HepG2 (cell line): ENCODE measurements at regions not wholly inside any gene's neighbourhood (a gene's known extent, or its start where the extent isn't known, plus 50 kb on each side); places are given as distances from the start of the nearest gene placed in this dataset.

Experiments
- ATAC-seq: fragments of 200-7000 bp; cut with Tn5 transposase; 3 replicates; pipeline ENCODE4 v1.9.1; 2020; ENCODE audit warnings: mild to moderate bottlenecking, moderate library complexity
- BruUV-seq: library from RNA; stranded (reverse); fragments of 400-500 nt; replicated peaks from 2 replicates; lab custom pipeline; 2021; lab: Mats Ljungman, UMichigan
- CTCF ChIA-PET: fragments of 300-600 bp; formaldehyde crosslinking; extraction: SDS; loops from one replicate; lab custom pipeline; 2021; ENCODE audit warnings: low total read pairs, inconsistent platforms, low intra/inter-chr PET ratio; lab: Yijun Ruan, JAX
- POLR2A ChIA-PET: fragments of 350-600 bp; sonication (Branson Sonifier 250); formaldehyde crosslinking; loops from one replicate; lab custom pipeline; 2020; ENCODE audit warnings: antibody characterized with exemption, inconsistent platforms; lab: Yijun Ruan, JAX
- DNase-seq: peaks from one replicate; pipeline ENCODE4 v3.0.0-alpha.2; 2015; ENCODE audit warnings: low spot score
- FAIRE-seq: peaks from 3 replicates; lab custom pipeline; 2011; peaks lifted over from hg19 to GRCh38; lab: Jason Lieb, UNC
- H2AFZ ChIP-seq: one replicate; pipeline ENCODE4 v1.6.1; 2011; ENCODE audit warnings: low read length, inconsistent platforms
- H3K27ac ChIP-seq: fragments of 300-600 bp; 3 replicates; pipeline ENCODE4 v1.8.0; 2011; ENCODE audit warnings: mixed run types, mild to moderate bottlenecking, mixed read lengths, low read length, inconsistent platforms; ENCODE audit not compliant: insufficient read depth; ENCODE audit errors: extremely low read length
- H3K27me3 ChIP-seq, 2 experiments: fragments of 200-600 bp in 1 of 2; 2 replicates in 1 of 2; 3 replicates in 1 of 2; pipeline versions ENCODE4 v1.6.0 to v1.8.0; 2011; ENCODE audit warnings: low read length in 2 of 2, mild to moderate bottlenecking in 2 of 2, moderate library complexity in 2 of 2, inconsistent platforms in 1 of 2; ENCODE audit not compliant: insufficient read depth in 2 of 2, control insufficient read depth in 1 of 2
- H3K36me3 ChIP-seq, 2 experiments: fragments of 200-600 bp in 1 of 2; replicated peaks in 1 of 2; 2 replicates in 1 of 2; 3 replicates in 1 of 2; pipeline versions ENCODE4 v1.5.1 to v1.8.0; 2011; ENCODE audit warnings: low read length in 2 of 2, inconsistent platforms in 1 of 2; ENCODE audit not compliant: insufficient read depth in 2 of 2, control insufficient read depth in 1 of 2
- H3K4me1 ChIP-seq: 2 replicates; pipeline ENCODE4 v1.5.1; 2012; ENCODE audit warnings: low read length, inconsistent platforms; ENCODE audit not compliant: insufficient read depth
- H3K4me2 ChIP-seq: 2 replicates; pipeline ENCODE4 v1.6.0; 2011; ENCODE audit warnings: low read depth, low read length, inconsistent platforms
- H3K4me3 ChIP-seq, 3 experiments: fragments of 200-600 bp in 1 of 3; sonication (generic), shearing (Covaris generic) in 1 of 3; replicated peaks in 1 of 3; 2 replicates each; pipeline ENCODE4 v1.5.1; 2011 to 2016; ENCODE audit warnings: low read length in 3 of 3, inconsistent platforms in 2 of 3, low read depth in 2 of 3, mild to moderate bottlenecking in 2 of 3, control low read depth in 1 of 3, mixed read lengths in 1 of 3; ENCODE audit not compliant: insufficient read depth in 1 of 3
- H3K79me2 ChIP-seq: one replicate; pipeline ENCODE4 v1.6.1; 2011; ENCODE audit warnings: low read length, inconsistent platforms; ENCODE audit not compliant: insufficient read depth
- H3K9ac ChIP-seq: 2 replicates; pipeline ENCODE4 v1.6.0; 2011; ENCODE audit warnings: mild to moderate bottlenecking, low read depth, low read length, inconsistent platforms; ENCODE audit not compliant: insufficient read depth
- H3K9me3 ChIP-seq: 2 replicates; pipeline ENCODE4 v1.5.1; 2012; ENCODE audit warnings: mild to moderate bottlenecking, low read length
- H4K20me1 ChIP-seq: 2 replicates; pipeline ENCODE4 v1.6.0; 2011; ENCODE audit warnings: inconsistent platforms, mild to moderate bottlenecking, low read length, moderate library complexity; ENCODE audit not compliant: insufficient read depth
- ETV5 ChIP-seq: IDR thresholded peaks from 2 replicates; pipeline ENCODE4 v1.6.1; 2018; ENCODE audit warnings: missing biosample characterization, missing genetic modification reagents, inconsistent platforms, borderline replicate concordance
- FIP1L1 ChIP-seq: fragments of 200-400 bp; formaldehyde crosslinking; IDR thresholded peaks from 2 replicates; pipeline ENCODE4 v1.6.1; 2018; ENCODE audit warnings: low read depth, mild to moderate bottlenecking, low read length, moderate library complexity, borderline replicate concordance; ENCODE audit not compliant: insufficient read depth
- MATR3 ChIP-seq: sonication (generic); formaldehyde crosslinking; IDR thresholded peaks from 2 replicates; pipeline ENCODE4 v1.4.0; 2020; ENCODE audit warnings: missing genetic modification reagents
- MTF1 ChIP-seq: sonication (generic); formaldehyde crosslinking; IDR thresholded peaks from 2 replicates; pipeline ENCODE4 v1.5.0; 2020; ENCODE audit warnings: missing genetic modification reagents
- NONO ChIP-seq, 2 experiments: fragments of 450-650 bp in 1 of 2; sonication (generic) in 1 of 2; formaldehyde crosslinking in 1 of 2; IDR thresholded peaks in 1 of 2; conservative IDR thresholded peaks in 1 of 2; 2 replicates each; pipeline versions ENCODE4 v1.6.1 to v1.8.0; 2017 to 2022; ENCODE audit warnings: mild to moderate bottlenecking in 1 of 2, missing genetic modification reagents in 1 of 2, moderate library complexity in 1 of 2
- NR2C2 ChIP-seq: sonication (generic); formaldehyde crosslinking; IDR thresholded peaks from 2 replicates; pipeline ENCODE4 v1.4.0; 2020; ENCODE audit warnings: missing genetic modification reagents, mild to moderate bottlenecking, moderate library complexity, borderline replicate concordance
- POLR2G ChIP-seq: fragments of 200-400 bp; formaldehyde crosslinking; IDR thresholded peaks from 2 replicates; pipeline ENCODE4 v1.6.1; 2018; ENCODE audit warnings: mild to moderate bottlenecking, low read depth, low read length, moderate library complexity
- RAD21 ChIP-seq: fragments of 450-650 bp; formaldehyde crosslinking; IDR thresholded peaks from 2 replicates; pipeline ENCODE4 v1.5.0; 2020; ENCODE audit warnings: mild to moderate bottlenecking
- TCF7 ChIP-seq: sonication (generic); IDR thresholded peaks from 2 replicates; pipeline ENCODE4 v1.6.1; 2016; ENCODE audit warnings: antibody characterized with exemption, low read depth
- ZNF10 ChIP-seq: sonication (generic); formaldehyde crosslinking; IDR thresholded peaks from 2 replicates; pipeline ENCODE4 v1.4.0; 2020; ENCODE audit warnings: mild to moderate bottlenecking, low read depth, missing genetic modification reagents, borderline replicate concordance
- ZNF44 ChIP-seq: sonication (generic); formaldehyde crosslinking; IDR thresholded peaks from 2 replicates; pipeline ENCODE4 v1.5.1; 2020; ENCODE audit warnings: mild to moderate bottlenecking, missing genetic modification reagents
- ZNF746 ChIP-seq: sonication (generic); formaldehyde crosslinking; IDR thresholded peaks from 2 replicates; pipeline ENCODE4 v1.8.0; 2022; ENCODE audit warnings: mild to moderate bottlenecking, missing genetic modification reagents
- WGBS: methylation state at CpG from one replicate; pipeline ENCODE4 v1.1.6; 2017; ENCODE audit warnings: low lambda C conversion rate; 5-methylcytosine and 5-hydroxymethylcytosine counted together
- in situ Hi-C: cut with HindIII; loops from 2 replicates; pipeline ENCODE4 v1.10.0; 2017; ENCODE audit warnings: low pct_unique_long_range_greater_than_20kb; ENCODE audit not compliant: extremely low pct_ligation_motif_present
- intact Hi-C: fragments of 100-400 bp; cut with micrococcal nuclease; formaldehyde crosslinking; loops from one replicate; pipeline ENCODE4 v1.10.0; 2022; ENCODE audit not compliant: unreplicated experiment
- TF ChIP-seq, protein P1 (sequence below): sonication (generic); formaldehyde crosslinking; IDR thresholded peaks from 2 replicates; pipeline ENCODE4 v1.5.0; 2020; ENCODE audit warnings: mild to moderate bottlenecking, missing genetic modification reagents
- TF ChIP-seq, protein P2 (sequence below): IDR thresholded peaks from 2 replicates; pipeline ENCODE4 v1.6.1; 2018; ENCODE audit warnings: missing genetic modification reagents
- TF ChIP-seq, protein P3 (sequence below): sonication (generic); formaldehyde crosslinking; IDR thresholded peaks from 2 replicates; pipeline ENCODE4 v1.8.0; 2023; ENCODE audit warnings: mild to moderate bottlenecking, missing genetic modification reagents

DNA sequence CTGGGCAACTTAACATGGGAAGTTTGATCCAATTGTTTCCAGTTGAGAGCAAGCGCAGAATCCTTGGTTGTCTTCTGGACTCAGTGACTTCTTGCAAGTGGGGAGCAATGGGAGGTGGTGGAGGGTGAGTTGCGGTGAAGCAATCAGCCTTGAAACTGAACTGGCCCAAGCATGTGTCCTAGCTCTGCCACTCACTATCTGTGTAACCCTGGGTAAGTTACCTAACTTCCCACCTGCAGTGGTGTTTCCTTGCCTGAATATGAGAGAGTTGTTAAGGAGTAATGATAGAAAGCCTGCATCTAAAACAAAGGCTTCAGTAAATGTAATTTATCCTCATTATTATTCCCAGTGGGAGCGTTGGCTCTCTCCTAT lies 132.5 kb upstream of the NFIA start:
- H3K9me3 ChIP-seq: no peaks in the 10 kb centered on the region
- ChIA-PET POLR2A (no interaction called here), CTCF (no interaction called here)
- ATAC-seq (no peak), DNase-seq (no peak), FAIRE-seq (no peak)
- WGBS: 57% methylated on average over 3 of the region's 3 CpGs
- in situ Hi-C loops (no loop called here), intact Hi-C loops (no loop called here)
- TF ChIP-seq RAD21 (CRISPR knock-in tag): no peak
- no peak for TF ChIP-seq ZNF746 (CRISPR knock-in tag)
- TF ChIP-seq MATR3 (CRISPR knock-in tag): no peak
- no peak overlapping the region for H3K9ac ChIP-seq
- H4K20me1 ChIP-seq: no peaks in the 10 kb centered on the region
- H3K4me2 ChIP-seq: no peak overlapping the region
- peaks cover 3 to 29% of the 10 kb centered on the region in 2 experiments; a peak in 4 of 5 replicates for H3K27me3 ChIP-seq
- H3K36me3 ChIP-seq: no peaks in the 10 kb centered on the region
- no peak overlapping the region for H3K27ac ChIP-seq
- no peaks in the 10 kb centered on the region for H3K4me1 ChIP-seq
- no peaks in the 10 kb centered on the region for H3K79me2 ChIP-seq
- H3K4me3 ChIP-seq: no peak overlapping the region
- BruUV-seq: no TSS peak
- H2AFZ ChIP-seq: no peak overlapping the region

DNA sequence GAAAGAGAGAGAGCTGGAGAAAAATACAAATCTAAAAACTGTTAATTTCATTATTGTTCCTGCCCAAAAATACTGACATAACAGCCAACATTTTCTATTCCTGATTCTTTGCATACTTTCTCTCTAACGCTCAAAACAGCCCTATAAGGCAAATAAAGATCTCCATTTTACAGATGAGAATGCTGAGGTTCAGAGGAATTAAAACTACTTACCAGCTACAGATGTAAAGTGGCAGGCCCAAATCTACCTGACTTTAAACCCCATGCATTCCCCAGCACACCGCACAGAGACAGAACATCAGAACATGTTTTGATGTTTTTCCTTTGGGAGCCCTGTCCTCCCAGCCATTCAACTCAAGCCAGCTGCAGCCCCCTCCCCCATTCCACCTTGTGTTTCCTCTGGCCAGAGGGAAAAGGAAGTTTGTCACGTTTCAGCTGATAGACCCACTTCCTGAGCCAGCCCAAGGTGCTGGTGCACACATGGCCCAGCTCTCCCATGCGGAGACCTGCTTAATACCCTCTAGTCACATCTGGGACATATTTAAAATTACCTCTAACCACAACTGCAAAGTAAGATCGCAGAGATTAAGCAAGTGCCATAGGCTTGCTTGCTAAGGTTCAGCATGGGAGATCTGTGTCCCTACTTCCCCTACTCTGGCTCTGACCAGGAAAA lies 133.1 kb upstream of the NFIA start:
- ATAC-seq: no peak
- Histone ChIP-seq H2AFZ (no peak overlapping the region), H3K4me2 (no peak overlapping the region), H3K4me1 (no peaks in the 10 kb centered on the region), H3K27ac (no peak overlapping the region), H3K27me3 (peaks cover 1 to 29% of the 10 kb centered on the region in 2 experiments; a peak in 3 of 5 replicates), H4K20me1 (no peaks in the 10 kb centered on the region), H3K9me3 (no peaks in the 10 kb centered on the region), H3K79me2 (no peaks in the 10 kb centered on the region), H3K4me3 (no peak overlapping the region), H3K36me3 (no peaks in the 10 kb centered on the region), H3K9ac (no peak overlapping the region)
- intact Hi-C loops (no loop called here), in situ Hi-C loops (no loop called here)
- no TSS peak for BruUV-seq
- FAIRE-seq: no peak
- POLR2A ChIA-PET: no interaction called here
- CTCF ChIA-PET: no interaction called here
- DNase-seq: no peak
- whole genome bisulfite sequencing: 49% methylated on average over 5 of the region's 5 CpGs
- TF ChIP-seq MTF1 (CRISPR knock-in tag): no peak
- no peak for TF ChIP-seq POLR2G
- TF ChIP-seq, protein P1, sequence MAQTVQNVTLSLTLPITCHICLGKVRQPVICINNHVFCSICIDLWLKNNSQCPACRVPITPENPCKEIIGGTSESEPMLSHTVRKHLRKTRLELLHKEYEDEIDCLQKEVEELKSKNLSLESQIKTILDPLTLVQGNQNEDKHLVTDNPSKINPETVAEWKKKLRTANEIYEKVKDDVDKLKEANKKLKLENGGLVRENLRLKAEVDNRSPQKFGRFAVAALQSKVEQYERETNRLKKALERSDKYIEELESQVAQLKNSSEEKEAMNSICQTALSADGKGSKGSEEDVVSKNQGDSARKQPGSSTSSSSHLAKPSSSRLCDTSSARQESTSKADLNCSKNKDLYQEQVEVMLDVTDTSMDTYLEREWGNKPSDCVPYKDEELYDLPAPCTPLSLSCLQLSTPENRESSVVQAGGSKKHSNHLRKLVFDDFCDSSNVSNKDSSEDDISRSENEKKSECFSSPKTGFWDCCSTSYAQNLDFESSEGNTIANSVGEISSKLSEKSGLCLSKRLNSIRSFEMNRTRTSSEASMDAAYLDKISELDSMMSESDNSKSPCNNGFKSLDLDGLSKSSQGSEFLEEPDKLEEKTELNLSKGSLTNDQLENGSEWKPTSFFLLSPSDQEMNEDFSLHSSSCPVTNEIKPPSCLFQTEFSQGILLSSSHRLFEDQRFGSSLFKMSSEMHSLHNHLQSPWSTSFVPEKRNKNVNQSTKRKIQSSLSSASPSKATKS: no peak
- no peak for TF ChIP-seq NR2C2 (CRISPR knock-in tag)
- TF ChIP-seq NONO (IDR thresholded peaks at IDR 0.05): no peak
- TF ChIP-seq NONO (CRISPR knock-in tag; conservative IDR thresholded peaks at IDR 0.05): no peak
- no peak for TF ChIP-seq ZNF44
- TF ChIP-seq TCF7: no peak
- no peak for TF ChIP-seq ETV5
- TF ChIP-seq, protein P2, sequence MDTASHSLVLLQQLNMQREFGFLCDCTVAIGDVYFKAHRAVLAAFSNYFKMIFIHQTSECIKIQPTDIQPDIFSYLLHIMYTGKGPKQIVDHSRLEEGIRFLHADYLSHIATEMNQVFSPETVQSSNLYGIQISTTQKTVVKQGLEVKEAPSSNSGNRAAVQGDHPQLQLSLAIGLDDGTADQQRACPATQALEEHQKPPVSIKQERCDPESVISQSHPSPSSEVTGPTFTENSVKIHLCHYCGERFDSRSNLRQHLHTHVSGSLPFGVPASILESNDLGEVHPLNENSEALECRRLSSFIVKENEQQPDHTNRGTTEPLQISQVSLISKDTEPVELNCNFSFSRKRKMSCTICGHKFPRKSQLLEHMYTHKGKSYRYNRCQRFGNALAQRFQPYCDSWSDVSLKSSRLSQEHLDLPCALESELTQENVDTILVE (CRISPR knock-in tag): no peak
- TF ChIP-seq FIP1L1: no peak
- TF ChIP-seq ZNF10 (CRISPR knock-in tag): no peak
- TF ChIP-seq, protein P3, sequence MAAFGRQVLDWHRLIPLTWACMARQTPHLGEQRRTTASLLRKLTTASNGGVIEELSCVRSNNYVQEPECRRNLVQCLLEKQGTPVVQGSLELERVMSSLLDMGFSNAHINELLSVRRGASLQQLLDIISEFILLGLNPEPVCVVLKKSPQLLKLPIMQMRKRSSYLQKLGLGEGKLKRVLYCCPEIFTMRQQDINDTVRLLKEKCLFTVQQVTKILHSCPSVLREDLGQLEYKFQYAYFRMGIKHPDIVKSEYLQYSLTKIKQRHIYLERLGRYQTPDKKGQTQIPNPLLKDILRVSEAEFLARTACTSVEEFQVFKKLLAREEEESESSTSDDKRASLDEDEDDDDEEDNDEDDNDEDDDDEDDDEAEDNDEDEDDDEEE: no peak
